Muscle layer of colon (tissue), 2 donors: ENCODE measurements at regions not wholly inside any gene's neighbourhood (a gene's known extent, or its start where the extent isn't known, plus 50 kb on each side); places are given as distances from the start of the nearest gene placed in this dataset.

ENCODE experiments used
- H3K27ac ChIP-seq: one replicate; pipeline ENCODE4 v1.7.0; 2013; ENCODE audit warnings: low read depth, mild to moderate bottlenecking, low read length, moderate library complexity
- H3K27me3 ChIP-seq, 2 donors: one replicate each; pipeline ENCODE4 v1.7.0; 2013; ENCODE audit warnings: low read length in 2 of 2, mild to moderate bottlenecking in 2 of 2; ENCODE audit not compliant: insufficient read depth in 2 of 2, control insufficient read depth in 1 of 2
- H3K36me3 ChIP-seq: one replicate; pipeline ENCODE4 v1.7.0; 2013; ENCODE audit warnings: mild to moderate bottlenecking, low read length; ENCODE audit not compliant: insufficient read depth
- H3K4me1 ChIP-seq: one replicate; pipeline ENCODE4 v1.7.0; 2013; ENCODE audit warnings: mild to moderate bottlenecking, low read length; ENCODE audit not compliant: insufficient read depth
- H3K4me3 ChIP-seq, 2 donors: one replicate each; pipeline ENCODE4 v1.7.0; 2013; ENCODE audit warnings: low read length in 2 of 2, low read depth in 1 of 2, mild to moderate bottlenecking in 1 of 2, moderate library complexity in 1 of 2
- H3K9ac ChIP-seq: one replicate; pipeline ENCODE4 v1.7.0; 2013; ENCODE audit warnings: low read length
- H3K9me3 ChIP-seq: one replicate; pipeline ENCODE4 v1.7.0; 2013; ENCODE audit warnings: mild to moderate bottlenecking, low read length
- donor health status: abdominal sarcoma.
- donor health status: Adenocarcinoma of cecum.

DNA sequence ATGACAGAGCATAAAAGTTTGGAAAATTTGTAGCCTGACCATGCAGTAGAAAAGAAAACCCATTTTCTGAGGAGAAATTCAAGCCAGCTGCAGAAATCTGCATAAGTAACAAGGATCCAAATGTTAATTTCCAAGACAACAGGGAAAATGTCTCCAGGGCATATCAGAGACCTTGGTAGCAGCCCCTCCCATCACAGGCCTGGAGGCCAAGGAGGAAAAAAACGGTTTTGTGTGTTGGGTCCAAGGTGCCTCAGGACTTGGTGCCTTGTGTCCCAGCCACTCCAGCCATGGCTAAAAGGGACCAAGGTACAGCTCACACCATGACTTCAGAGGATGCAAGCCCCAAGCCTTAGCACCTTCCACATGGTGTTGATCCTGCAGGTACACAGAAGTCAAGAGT, 324.4 kb downstream of the ETAA1 start:
- H3K9ac ChIP-seq, result no peak overlapping the region
- no peaks in the 10 kb centered on the region for H3K4me1 ChIP-seq
- no peak overlapping the region for H3K4me3 ChIP-seq
- no peaks in the 10 kb centered on the region for H3K36me3 ChIP-seq
- no peak overlapping the region for H3K27ac ChIP-seq
- no peaks in the 10 kb centered on the region for H3K27me3 ChIP-seq
- H3K9me3 ChIP-seq, result no peaks in the 10 kb centered on the region

GRCh38 chr2:67724261-67724660, 327.1 kb downstream of the ETAA1 start:
- Histone ChIP-seq H3K9me3 (no peaks in the 10 kb centered on the region), H3K4me3 (no peak overlapping the region)

DNA sequence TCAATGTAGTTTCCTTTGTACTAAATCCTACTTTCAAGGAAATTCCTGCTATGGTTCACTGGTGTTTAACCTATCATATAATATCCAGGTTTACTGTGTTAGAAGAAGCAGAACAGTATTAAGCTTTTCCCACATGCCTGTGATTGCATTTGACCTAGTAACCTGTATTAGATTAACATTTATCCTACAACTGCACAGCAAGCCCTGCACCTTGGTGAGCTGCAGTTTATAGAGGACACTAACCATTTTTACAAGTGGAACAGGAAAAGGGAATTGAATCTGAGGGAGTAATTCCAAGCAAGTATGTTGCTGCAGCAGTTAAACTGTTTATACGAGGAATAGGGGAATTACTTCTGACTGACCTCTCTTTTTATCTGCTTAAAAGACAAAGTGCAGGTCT, 328.6 kb downstream of the ETAA1 start:
- no peaks in the 10 kb centered on the region for H3K36me3 ChIP-seq
- H3K9me3 ChIP-seq, result no peaks in the 10 kb centered on the region
- no peak overlapping the region for H3K9ac ChIP-seq
- no peak overlapping the region for H3K27ac ChIP-seq
- no peaks in the 10 kb centered on the region for H3K4me1 ChIP-seq
- H3K4me3 ChIP-seq, result no peak overlapping the region
- no peaks in the 10 kb centered on the region for H3K27me3 ChIP-seq

More at GRCh38 chr2:67724261-67724660, 327.1 kb downstream of the ETAA1 start:
- H3K27ac ChIP-seq, result no peak overlapping the region
- no peak overlapping the region for H3K9ac ChIP-seq
- no peaks in the 10 kb centered on the region for H3K4me1 ChIP-seq
- H3K36me3 ChIP-seq, result no peaks in the 10 kb centered on the region
- no peaks in the 10 kb centered on the region for H3K27me3 ChIP-seq

- no peaks in the 10 kb centered on the region for H3K27me3 ChIP-seq
- no peak overlapping the region for H3K27ac ChIP-seq
- no peak overlapping the region for H3K9ac ChIP-seq
- H3K4me1 ChIP-seq, result no peaks in the 10 kb centered on the region
- no peaks in the 10 kb centered on the region for H3K36me3 ChIP-seq
- H3K4me3 ChIP-seq, result no peak overlapping the region
- no peaks in the 10 kb centered on the region for H3K9me3 ChIP-seq
These were observed 329.3 kb downstream of the ETAA1 start for GRCh38 chr2:67726416-67726815.

GRCh38 chr2:67727131-67727530, 330.0 kb downstream of the ETAA1 start:
- H3K9ac ChIP-seq, result no peak overlapping the region
- no peak overlapping the region for H3K4me3 ChIP-seq
- no peaks in the 10 kb centered on the region for H3K9me3 ChIP-seq
- no peaks in the 10 kb centered on the region for H3K27me3 ChIP-seq
- H3K27ac ChIP-seq, result no peak overlapping the region
- no peaks in the 10 kb centered on the region for H3K4me1 ChIP-seq
- no peaks in the 10 kb centered on the region for H3K36me3 ChIP-seq

GRCh38 chr2:67727623-67728022, 330.5 kb downstream of the ETAA1 start:
- no peaks in the 10 kb centered on the region for H3K27me3 ChIP-seq

DNA sequence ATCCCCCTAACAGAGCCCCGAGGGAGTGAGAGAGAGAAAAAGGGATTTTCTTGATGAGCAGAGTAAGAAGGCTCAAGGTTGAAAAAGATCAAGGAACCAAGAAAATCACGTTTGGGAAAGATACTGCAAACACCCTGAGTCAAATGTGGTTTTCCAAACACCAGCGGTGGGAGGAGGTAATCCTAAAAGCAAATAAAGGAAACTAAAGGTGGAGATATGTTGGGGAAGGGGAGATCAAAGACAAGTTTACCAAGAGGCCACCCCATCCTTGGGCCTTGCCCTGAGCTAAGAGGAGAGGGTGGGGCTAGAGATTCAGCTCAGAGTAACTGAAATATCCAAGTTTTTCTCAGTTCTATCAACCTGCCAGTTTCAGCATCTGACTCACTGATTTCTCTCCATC, 332.3 kb downstream of the ETAA1 start:
- Histone ChIP-seq H3K9me3 (no peaks in the 10 kb centered on the region), H3K36me3 (no peaks in the 10 kb centered on the region)

More at GRCh38 chr2:67727623-67728022, 330.5 kb downstream of the ETAA1 start:
- Histone ChIP-seq H3K4me1 (no peaks in the 10 kb centered on the region), H3K9ac (no peak overlapping the region), H3K27ac (no peak overlapping the region), H3K9me3 (no peaks in the 10 kb centered on the region), H3K36me3 (no peaks in the 10 kb centered on the region), H3K4me3 (no peak overlapping the region)

GRCh38 chr2:67733517-67733916, 329.3 kb downstream of the C1D start:
- H3K4me3 ChIP-seq, result no peak overlapping the region

More for the DNA sequence above, 332.3 kb downstream of the ETAA1 start:
- Histone ChIP-seq H3K9ac (no peak overlapping the region), H3K27me3 (no peaks in the 10 kb centered on the region), H3K27ac (no peak overlapping the region), H3K4me1 (no peaks in the 10 kb centered on the region), H3K4me3 (no peak overlapping the region)

DNA sequence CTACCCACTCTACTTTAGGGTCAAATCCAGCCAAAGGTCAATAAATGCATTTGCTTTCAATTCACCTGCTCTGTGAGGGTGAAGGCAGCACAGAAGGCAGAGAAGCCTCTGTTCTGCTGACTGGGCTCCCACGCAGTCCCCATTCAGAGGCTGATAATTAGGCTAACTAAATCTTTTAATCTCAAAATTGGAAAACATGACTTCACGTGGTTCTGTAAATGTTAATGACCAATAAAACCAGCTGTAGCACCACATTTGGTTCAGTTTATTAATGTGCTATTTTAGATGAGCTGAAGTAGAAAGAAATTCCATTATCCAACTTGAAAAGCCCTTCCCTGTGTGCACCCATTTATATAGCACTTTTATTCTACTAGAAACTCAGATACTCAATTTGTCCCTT, 310.6 kb downstream of the C1D start:
- no peak overlapping the region for H3K27ac ChIP-seq
- H3K4me3 ChIP-seq, result no peak overlapping the region
- peaks cover 35% of the 10 kb centered on the region for H3K4me1 ChIP-seq
- H3K27me3 ChIP-seq, result no peaks in the 10 kb centered on the region
- no peak overlapping the region for H3K9ac ChIP-seq
- H3K9me3 ChIP-seq, result no peaks in the 10 kb centered on the region
- no peaks in the 10 kb centered on the region for H3K36me3 ChIP-seq

More at GRCh38 chr2:67733517-67733916, 329.3 kb downstream of the C1D start:
- no peaks in the 10 kb centered on the region for H3K9me3 ChIP-seq
- H3K36me3 ChIP-seq, result no peaks in the 10 kb centered on the region
- H3K27ac ChIP-seq, result no peak overlapping the region
- H3K4me1 ChIP-seq, result no peaks in the 10 kb centered on the region
- no peaks in the 10 kb centered on the region for H3K27me3 ChIP-seq
- H3K9ac ChIP-seq, result no peak overlapping the region

GRCh38 chr2:67752969-67753368, 309.8 kb downstream of the C1D start:
- Histone ChIP-seq H3K27me3 (no peaks in the 10 kb centered on the region), H3K27ac (no peak overlapping the region), H3K9ac (no peak overlapping the region), H3K4me1 (peaks cover 35% of the 10 kb centered on the region), H3K4me3 (no peak overlapping the region), H3K9me3 (no peaks in the 10 kb centered on the region), H3K36me3 (no peaks in the 10 kb centered on the region)

DNA sequence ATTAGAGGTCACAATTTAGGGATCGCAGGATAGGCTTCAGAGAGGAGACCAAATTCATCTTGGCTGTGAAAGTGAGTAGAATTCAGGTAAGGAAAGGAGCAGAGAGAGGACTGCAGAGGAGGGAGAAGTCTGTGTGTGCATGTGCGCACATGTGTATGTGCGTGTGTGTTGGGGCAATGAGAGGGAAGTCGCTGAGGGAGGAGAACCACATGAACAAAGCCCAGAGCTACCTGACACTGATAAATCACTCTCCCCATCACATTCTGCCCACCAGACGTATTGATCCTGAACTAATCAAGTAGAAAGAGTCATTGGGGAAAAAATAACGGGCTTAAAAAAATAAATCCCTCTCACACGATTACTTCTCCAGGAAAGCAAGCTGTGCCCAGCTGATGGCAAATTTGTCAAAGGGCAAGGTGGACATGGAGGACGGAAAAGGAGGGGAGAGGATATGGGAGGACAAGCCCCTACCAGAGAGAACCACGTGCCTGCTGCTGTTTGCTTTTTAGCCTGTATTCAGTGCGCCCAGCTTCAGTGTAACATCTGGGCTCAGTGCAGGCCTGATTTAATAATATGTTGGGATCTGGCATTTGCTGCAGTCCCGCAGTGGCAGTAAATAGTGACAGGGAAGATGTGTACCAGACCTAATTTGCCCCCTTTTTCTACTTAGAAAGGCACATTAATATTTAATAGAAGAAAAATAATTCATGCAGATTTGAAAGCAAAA, 307.5 kb downstream of the C1D start:
- H3K27ac ChIP-seq, result no peak overlapping the region
- H3K36me3 ChIP-seq, result no peaks in the 10 kb centered on the region
- no peaks in the 10 kb centered on the region for H3K27me3 ChIP-seq
- H3K4me1 ChIP-seq, result peaks cover 35% of the 10 kb centered on the region
- H3K9me3 ChIP-seq, result no peaks in the 10 kb centered on the region
- no peak overlapping the region for H3K4me3 ChIP-seq
- H3K9ac ChIP-seq, result no peak overlapping the region

DNA sequence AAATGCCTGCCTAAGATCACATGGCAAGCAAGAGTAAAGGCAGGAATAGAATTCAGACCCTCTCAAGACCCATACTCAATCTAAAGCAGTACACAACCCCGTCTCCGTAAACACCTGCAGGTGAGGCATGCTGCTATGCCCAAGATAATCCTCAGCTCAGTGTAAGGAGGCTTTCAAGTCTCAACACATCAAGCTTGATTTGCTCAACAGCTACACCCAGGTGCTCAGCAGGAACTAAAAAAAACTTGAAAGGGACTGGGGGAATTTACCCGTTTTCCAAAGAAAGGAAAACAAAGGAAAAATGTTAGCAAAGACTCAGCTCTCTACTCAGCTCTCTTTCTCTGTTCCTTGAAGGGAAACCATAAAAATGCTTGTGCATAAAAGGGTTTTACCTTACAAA, 301.8 kb downstream of the C1D start:
- H3K4me1 ChIP-seq, result peaks cover 2% of the 10 kb centered on the region
- H3K36me3 ChIP-seq, result no peaks in the 10 kb centered on the region
- H3K9ac ChIP-seq, result no peak overlapping the region
- H3K27me3 ChIP-seq, result no peaks in the 10 kb centered on the region
- no peak overlapping the region for H3K27ac ChIP-seq
- no peak overlapping the region for H3K4me3 ChIP-seq
- no peaks in the 10 kb centered on the region for H3K9me3 ChIP-seq
